Caco-2 (cell line): ENCODE measurements at regions not wholly inside any gene's neighbourhood (a gene's known extent, or its start where the extent isn't known, plus 50 kb on each side); places are given as distances from the start of the nearest gene placed in this dataset.

Experiments
- BruUV-seq: library from RNA; stranded (reverse); fragments of 400-500 nt; replicated peaks from 2 replicates; lab custom pipeline; 2021; lab: Mats Ljungman, UMichigan
- CTCF ChIA-PET: fragments of 300-600 bp; sonication (Branson Sonifier 250); formaldehyde crosslinking; loops from one replicate; lab custom pipeline; 2022; ENCODE audit warnings: antibody characterized with exemption; lab: Charles Lee
- POLR2A ChIA-PET: fragments of 300-600 bp; sonication (Branson Sonifier 250); formaldehyde crosslinking; loops from one replicate; lab custom pipeline; 2022; ENCODE audit warnings: antibody characterized with exemption; lab: Charles Lee
- DNase-seq, 2 experiments: peaks; one replicate each; pipeline versions ENCODE4 v3.0.0 to v3.0.0-alpha.2; 2020 to 2022
- H3K27me3 ChIP-seq: replicated peaks from 2 replicates; pipeline ENCODE4 v1.6.0; 2011; ENCODE audit warnings: low read length; ENCODE audit not compliant: control insufficient read depth, insufficient read depth
- H3K36me3 ChIP-seq: 2 replicates; pipeline ENCODE4 v1.5.1; 2011; ENCODE audit warnings: low read length; ENCODE audit not compliant: control insufficient read depth, insufficient read depth
- H3K4me1 ChIP-seq: fragments of 250-450 bp; sonication (Bioruptor Pico); 2 replicates; pipeline ENCODE4 v1.5.1; 2020; ENCODE audit warnings: mild to moderate bottlenecking
- H3K4me3 ChIP-seq: 2 replicates; pipeline ENCODE4 v1.5.1; 2011; ENCODE audit warnings: low read depth, mild to moderate bottlenecking, control low read depth, low read length
- H3K9me3 ChIP-seq: fragments of 250-450 bp; sonication (Bioruptor Pico); 2 replicates; pipeline ENCODE4 v1.5.1; 2020; ENCODE audit warnings: mild to moderate bottlenecking, moderate library complexity
- H3K27ac Mint-ChIP-seq: one replicate; pipeline ENCODE4 v1.8.0; 2022; ENCODE audit warnings: mixed read lengths; ENCODE audit not compliant: unreplicated experiment
- H3K27me3 Mint-ChIP-seq: one replicate; pipeline ENCODE4 v1.8.0; 2022; ENCODE audit warnings: mixed read lengths; ENCODE audit not compliant: insufficient read depth, unreplicated experiment
- H3K36me3 Mint-ChIP-seq: one replicate; pipeline ENCODE4 v1.8.0; 2022; ENCODE audit warnings: mild to moderate bottlenecking, mixed read lengths; ENCODE audit not compliant: insufficient read depth, unreplicated experiment
- H3K4me1 Mint-ChIP-seq: one replicate; pipeline ENCODE4 v1.8.0; 2022; ENCODE audit warnings: low read depth, mixed read lengths; ENCODE audit not compliant: unreplicated experiment
- H3K4me3 Mint-ChIP-seq: one replicate; pipeline ENCODE4 v1.8.0; 2022; ENCODE audit warnings: mild to moderate bottlenecking, moderate library complexity, mixed read lengths; ENCODE audit not compliant: unreplicated experiment
- H3K9me3 Mint-ChIP-seq: one replicate; pipeline ENCODE4 v1.8.0; 2022; ENCODE audit warnings: mixed read lengths; ENCODE audit not compliant: unreplicated experiment
- CTCF ChIP-seq, 2 experiments: fragments of 200-600 bp in 1 of 2; IDR thresholded peaks; 1 replicate in 1 of 2; 2 replicates in 1 of 2; pipeline versions ENCODE4 v1.5.1 to v1.8.0; 2011 to 2022; ENCODE audit warnings: antibody characterized with exemption in 1 of 2, control low read depth in 1 of 2, inconsistent platforms in 1 of 2, low read depth in 1 of 2, low read length in 1 of 2, mild to moderate bottlenecking in 1 of 2, moderate library complexity in 1 of 2; ENCODE audit not compliant: insufficient read depth in 1 of 2, severe bottlenecking in 1 of 2, unreplicated experiment in 1 of 2
- intact Hi-C: fragments of 100-400 bp; cut with micrococcal nuclease; formaldehyde crosslinking; loops from one replicate; pipeline ENCODE4 v1.10.0; 2022; ENCODE audit not compliant: unreplicated experiment

DNA sequence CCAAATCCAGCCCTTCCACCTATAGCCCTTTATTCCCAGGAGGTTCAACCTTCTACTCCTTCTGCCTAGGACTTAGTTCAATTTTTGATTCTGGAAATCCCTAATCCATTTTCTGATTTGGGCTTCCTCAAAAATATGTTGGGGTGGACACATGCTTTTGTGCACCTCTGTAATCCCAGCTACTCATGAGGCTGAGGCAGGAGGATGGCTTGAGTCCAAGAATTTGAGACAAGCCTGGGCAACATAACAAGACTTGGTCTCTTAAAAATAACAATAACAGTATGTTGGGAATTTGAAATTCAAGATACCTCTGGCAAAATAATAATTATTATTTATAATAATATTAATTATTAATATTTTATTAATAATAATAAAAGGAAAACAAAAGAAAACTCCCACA is 188.7 kb upstream of the TLE4 start:
- Mint-ChIP-seq H3K27me3 (no peaks in the 10 kb centered on the region), H3K27ac (no peak overlapping the region), H3K4me1 (no peaks in the 10 kb centered on the region), H3K4me3 (no peak overlapping the region), H3K36me3 (no peaks in the 10 kb centered on the region), H3K9me3 (no peaks in the 10 kb centered on the region)
- H3K4me3 ChIP-seq, result no peak overlapping the region
- no peak for TF ChIP-seq CTCF (IDR thresholded peaks at IDR 0.05; ENCODE audit: insufficient read depth in 1 of 2, low read depth in 1 of 2, low read length in 1 of 2, severe bottlenecking in 1 of 2, unreplicated experiment in 1 of 2)
- H3K9me3 ChIP-seq, result no peaks in the 10 kb centered on the region
- H3K4me1 ChIP-seq, result no peaks in the 10 kb centered on the region
- no peak for DNase-seq
- intact Hi-C loops, result no loop called here
- BruUV-seq, result no TSS peak
- ChIA-PET POLR2A (no interaction called here), CTCF (no interaction called here)
- H3K27me3 ChIP-seq, result no peaks in the 10 kb centered on the region
- H3K36me3 ChIP-seq, result no peaks in the 10 kb centered on the region

GRCh38 chr9:79384091-79384490 is 187.7 kb upstream of the TLE4 start:
- Mint-ChIP-seq H3K27ac (no peak overlapping the region), H3K4me1 (no peaks in the 10 kb centered on the region), H3K27me3 (no peaks in the 10 kb centered on the region), H3K9me3 (no peaks in the 10 kb centered on the region), H3K36me3 (no peaks in the 10 kb centered on the region), H3K4me3 (no peak overlapping the region)
- H3K4me3 ChIP-seq, result no peak overlapping the region
- intact Hi-C loops, result no loop called here
- H3K9me3 ChIP-seq, result no peaks in the 10 kb centered on the region
- TF ChIP-seq CTCF (IDR thresholded peaks at IDR 0.05; ENCODE audit: insufficient read depth in 1 of 2, low read depth in 1 of 2, low read length in 1 of 2, severe bottlenecking in 1 of 2, unreplicated experiment in 1 of 2), result no peak
- ChIA-PET CTCF (no interaction called here), POLR2A (no interaction called here)
- BruUV-seq, result no TSS peak
- no peaks in the 10 kb centered on the region for H3K4me1 ChIP-seq
- H3K36me3 ChIP-seq, result no peaks in the 10 kb centered on the region
- no peaks in the 10 kb centered on the region for H3K27me3 ChIP-seq
- no peak for DNase-seq

DNA sequence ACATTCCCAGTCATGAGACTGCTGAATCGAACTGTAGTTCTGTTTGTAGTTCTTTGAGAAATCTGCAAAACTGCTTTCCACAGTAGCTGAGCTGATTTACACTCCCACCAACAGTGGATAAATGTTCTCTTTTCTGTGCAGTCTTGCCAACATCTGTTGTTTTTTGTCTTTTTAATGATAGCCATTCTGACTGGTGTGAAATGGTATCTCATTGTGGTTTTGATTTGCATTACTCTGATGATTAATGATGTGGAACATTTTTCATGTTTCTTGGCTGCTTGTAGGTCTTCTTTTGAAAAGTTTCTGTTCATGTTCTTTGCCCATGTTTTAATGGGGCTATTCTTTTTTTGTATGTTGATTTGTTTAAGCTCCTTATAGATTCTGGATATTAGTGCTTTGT is 187.3 kb upstream of the TLE4 start:
- H3K27me3 Mint-ChIP-seq, result no peaks in the 10 kb centered on the region

More for the DNA sequence above, 187.3 kb upstream of the TLE4 start:
- Mint-ChIP-seq H3K9me3 (no peaks in the 10 kb centered on the region), H3K27ac (no peak overlapping the region), H3K4me1 (no peaks in the 10 kb centered on the region), H3K4me3 (no peak overlapping the region), H3K36me3 (no peaks in the 10 kb centered on the region)
- no TSS peak for BruUV-seq
- intact Hi-C loops, result no loop called here
- no peaks in the 10 kb centered on the region for H3K36me3 ChIP-seq
- H3K4me1 ChIP-seq, result no peaks in the 10 kb centered on the region
- CTCF ChIA-PET, result no interaction called here
- POLR2A ChIA-PET, result no interaction called here
- no peak for DNase-seq
- TF ChIP-seq CTCF (IDR thresholded peaks at IDR 0.05; ENCODE audit: insufficient read depth in 1 of 2, low read depth in 1 of 2, low read length in 1 of 2, severe bottlenecking in 1 of 2, unreplicated experiment in 1 of 2), result no peak
- H3K4me3 ChIP-seq, result no peak overlapping the region
- H3K9me3 ChIP-seq, result no peaks in the 10 kb centered on the region
- no peaks in the 10 kb centered on the region for H3K27me3 ChIP-seq
